Ovary (tissue), 7 donors: ENCODE measurements at regions not wholly inside any gene's neighbourhood (a gene's known extent, or its start where the extent isn't known, plus 50 kb on each side); places are given as distances from the start of the nearest gene placed in this dataset.

Experiments used
- DNase-seq, 5 donors: peaks; one replicate each; pipeline ENCODE4 v3.0.0-alpha.2; 2019 to 2020
- H3K27ac ChIP-seq, 2 donors: fragments of 200-600 bp; one replicate each; pipeline versions ENCODE4 v1.5.1 to v1.8.0; 2019 to 2022
- H3K27me3 ChIP-seq: fragments of 200-600 bp; one replicate; pipeline ENCODE4 v1.8.0; 2022
- H3K36me3 ChIP-seq: fragments of 200-600 bp; sonication (generic); one replicate; pipeline ENCODE4 v1.5.1; 2019
- H3K4me1 ChIP-seq: one replicate; pipeline ENCODE4 v1.8.1; 2013; ENCODE audit warnings: mild to moderate bottlenecking, moderate library complexity; ENCODE audit not compliant: insufficient read depth
- H3K4me3 ChIP-seq: fragments of 200-600 bp; sonication (generic); one replicate; pipeline ENCODE4 v1.5.1; 2017
- H3K9me3 ChIP-seq, 2 donors: fragments of 200-600 bp in 1 of 2; sonication (generic) in 1 of 2; one replicate each; pipeline versions ENCODE4 v1.5.1 to v1.8.1; 2013 to 2019; ENCODE audit warnings: mild to moderate bottlenecking in 1 of 2, moderate library complexity in 1 of 2
- EP300 ChIP-seq: sonication (generic); formaldehyde crosslinking; IDR thresholded peaks from one replicate; pipeline ENCODE4 v1.6.1; 2017; ENCODE audit warnings: antibody characterized with exemption
- POLR2A ChIP-seq: fragments of 450-650 bp; IDR thresholded peaks from one replicate; pipeline ENCODE4 v1.6.1; 2017; ENCODE audit warnings: antibody characterized with exemption, mild to moderate bottlenecking, moderate library complexity
- WGBS, 3 donors: extraction: QIAGEN DNeasy Blood & Tissue Kit in 1 of 3; methylation state at CpG; one replicate each; pipeline versions ENCODE4 v1.1.5 to v1.1.7; 2013 to 2017; 5-methylcytosine and 5-hydroxymethylcytosine counted together
- intact Hi-C, 4 donors: fragments of 100-400 bp; cut with DNase I; formaldehyde crosslinking; loops; one replicate each; pipeline versions ENCODE4 v1.11.0 to v1.15.1; 2022 to 2023
- TF ChIP-seq, protein P1 (sequence below), 3 donors: fragments of 450-650 bp in 2 of 3; fragments of 200-600 bp in 1 of 3; IDR thresholded peaks; one replicate each; pipeline versions ENCODE4 v1.5.1 to v1.8.0; 2016 to 2022; ENCODE audit warnings: antibody characterized with exemption in 3 of 3, mild to moderate bottlenecking in 1 of 3
- donor health status: DM: no; HTN: no; CAD: no; lungs with moderate emphysema.
- donor health status: DM: no; HTN: no; CAD: no.
- donor health status: Bipolar disorder and iron deficiency.
- donor health status: DM: no; HTN: no; CAD: no.
- donor health status: DM: yes; HTN: yes; CAD: no.

- intact Hi-C loops = no loop called here
Measured at GRCh38 chr12:74293689-74294131, 243.9 kb upstream of the ATXN7L3B start.

GRCh38 chr12:74317078-74317601 is 220.5 kb upstream of the ATXN7L3B start:
- DNase-seq = peak; percentile 49 to 80 (median 75)
- H3K9me3 ChIP-seq = no peaks in the 10 kb centered on the region
- H3K4me3 ChIP-seq = no peak overlapping the region
- no peak overlapping the region for H3K27ac ChIP-seq
- H3K27me3 ChIP-seq = no peaks in the 10 kb centered on the region
- TF ChIP-seq, protein P1, sequence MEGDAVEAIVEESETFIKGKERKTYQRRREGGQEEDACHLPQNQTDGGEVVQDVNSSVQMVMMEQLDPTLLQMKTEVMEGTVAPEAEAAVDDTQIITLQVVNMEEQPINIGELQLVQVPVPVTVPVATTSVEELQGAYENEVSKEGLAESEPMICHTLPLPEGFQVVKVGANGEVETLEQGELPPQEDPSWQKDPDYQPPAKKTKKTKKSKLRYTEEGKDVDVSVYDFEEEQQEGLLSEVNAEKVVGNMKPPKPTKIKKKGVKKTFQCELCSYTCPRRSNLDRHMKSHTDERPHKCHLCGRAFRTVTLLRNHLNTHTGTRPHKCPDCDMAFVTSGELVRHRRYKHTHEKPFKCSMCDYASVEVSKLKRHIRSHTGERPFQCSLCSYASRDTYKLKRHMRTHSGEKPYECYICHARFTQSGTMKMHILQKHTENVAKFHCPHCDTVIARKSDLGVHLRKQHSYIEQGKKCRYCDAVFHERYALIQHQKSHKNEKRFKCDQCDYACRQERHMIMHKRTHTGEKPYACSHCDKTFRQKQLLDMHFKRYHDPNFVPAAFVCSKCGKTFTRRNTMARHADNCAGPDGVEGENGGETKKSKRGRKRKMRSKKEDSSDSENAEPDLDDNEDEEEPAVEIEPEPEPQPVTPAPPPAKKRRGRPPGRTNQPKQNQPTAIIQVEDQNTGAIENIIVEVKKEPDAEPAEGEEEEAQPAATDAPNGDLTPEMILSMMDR (IDR thresholded peaks at IDR 0.05) = peak in 1 of 3 donors; percentile 44
- TF ChIP-seq POLR2A = no peak
- no peak for TF ChIP-seq EP300
- intact Hi-C loops = no loop called here
- no peaks in the 10 kb centered on the region for H3K36me3 ChIP-seq
- no peaks in the 10 kb centered on the region for H3K4me1 ChIP-seq
- 0 to 2% (median 1%) methylated on average over 2 of the region's 2 CpGs for WGBS, 3 donors

More at GRCh38 chr12:74293689-74294131, 243.9 kb upstream of the ATXN7L3B start:
- TF ChIP-seq, protein P1 (IDR thresholded peaks at IDR 0.05) = no peak
- no peak for TF ChIP-seq POLR2A
- no peak for TF ChIP-seq EP300
- Histone ChIP-seq H3K9me3 (no peaks in the 10 kb centered on the region), H3K4me3 (no peak overlapping the region), H3K27me3 (no peaks in the 10 kb centered on the region), H3K4me1 (no peaks in the 10 kb centered on the region), H3K27ac (no peak overlapping the region), H3K36me3 (no peaks in the 10 kb centered on the region)
- no peak for DNase-seq
- 83 to 90% (median 87%) methylated on average over 15 of the region's 15 CpGs for WGBS, 3 donors

- H3K4me3 ChIP-seq = no peak overlapping the region
- H3K4me1 ChIP-seq = no peaks in the 10 kb centered on the region
- 2 to 9% (median 4%) methylated on average over 1 of the region's 1 CpG for WGBS, 3 donors
- no peaks in the 10 kb centered on the region for H3K9me3 ChIP-seq
- no peaks in the 10 kb centered on the region for H3K36me3 ChIP-seq
- no peak for TF ChIP-seq EP300
- no peak for TF ChIP-seq POLR2A
- TF ChIP-seq, protein P1 (IDR thresholded peaks at IDR 0.05) = no peak
- H3K27ac ChIP-seq = no peak overlapping the region
- intact Hi-C loops = no loop called here
- no peaks in the 10 kb centered on the region for H3K27me3 ChIP-seq
- no peak for DNase-seq
Measured at GRCh38 chr12:74317741-74318140, 219.9 kb upstream of the ATXN7L3B start.

- no peak overlapping the region for H3K27ac ChIP-seq
- no peaks in the 10 kb centered on the region for H3K36me3 ChIP-seq
- 86 to 87% (median 87%) methylated on average over 5 of the region's 5 CpGs for WGBS, 3 donors
- no peak for DNase-seq
- TF ChIP-seq EP300 = no peak
- TF ChIP-seq, protein P1 (IDR thresholded peaks at IDR 0.05) = no peak
- no peak for TF ChIP-seq POLR2A
- H3K4me1 ChIP-seq = no peaks in the 10 kb centered on the region
- intact Hi-C loops = loop anchor here in 1 of 4 donors (5.0 kb wide), 1 partner anchor 1183 kb away; no protein-coding TSS in a partner anchor
- H3K4me3 ChIP-seq = no peak overlapping the region
- H3K27me3 ChIP-seq = no peaks in the 10 kb centered on the region
- no peaks in the 10 kb centered on the region for H3K9me3 ChIP-seq
Measured at GRCh38 chr12:74319886-74320285, 217.7 kb upstream of the ATXN7L3B start.
